Skeletal muscle satellite cell (primary cell): ENCODE measurements at regions not wholly inside any gene's neighbourhood (a gene's known extent, or its start where the extent isn't known, plus 50 kb on each side); places are given as distances from the start of the nearest gene placed in this dataset.

Experiments
- H3K27me3 ChIP-seq: 2 replicates; pipeline ENCODE4 v1.7.0; 2013; ENCODE audit warnings: low read length; ENCODE audit not compliant: control insufficient read depth, insufficient read depth
- H3K36me3 ChIP-seq: 2 replicates; pipeline ENCODE4 v1.7.0; 2013; ENCODE audit warnings: mild to moderate bottlenecking, control low read depth, low read length; ENCODE audit not compliant: insufficient read depth
- H3K4me1 ChIP-seq: 2 replicates; pipeline ENCODE4 v1.7.0; 2013; ENCODE audit warnings: low read length; ENCODE audit not compliant: control insufficient read depth, insufficient read depth
- H3K4me2 ChIP-seq: 2 replicates; pipeline ENCODE4 v1.7.0; 2013; ENCODE audit warnings: mild to moderate bottlenecking, low read length
- H3K4me3 ChIP-seq: 2 replicates; pipeline ENCODE4 v1.7.0; 2013; ENCODE audit warnings: low read length
- H3K9ac ChIP-seq: 2 replicates; pipeline ENCODE4 v1.7.0; 2013; ENCODE audit warnings: mild to moderate bottlenecking, low read depth, low read length, moderate library complexity
- H3K9me3 ChIP-seq: replicated peaks from 2 replicates; pipeline ENCODE4 v1.7.0; 2013; ENCODE audit warnings: mild to moderate bottlenecking, control low read depth, low read length

DNA sequence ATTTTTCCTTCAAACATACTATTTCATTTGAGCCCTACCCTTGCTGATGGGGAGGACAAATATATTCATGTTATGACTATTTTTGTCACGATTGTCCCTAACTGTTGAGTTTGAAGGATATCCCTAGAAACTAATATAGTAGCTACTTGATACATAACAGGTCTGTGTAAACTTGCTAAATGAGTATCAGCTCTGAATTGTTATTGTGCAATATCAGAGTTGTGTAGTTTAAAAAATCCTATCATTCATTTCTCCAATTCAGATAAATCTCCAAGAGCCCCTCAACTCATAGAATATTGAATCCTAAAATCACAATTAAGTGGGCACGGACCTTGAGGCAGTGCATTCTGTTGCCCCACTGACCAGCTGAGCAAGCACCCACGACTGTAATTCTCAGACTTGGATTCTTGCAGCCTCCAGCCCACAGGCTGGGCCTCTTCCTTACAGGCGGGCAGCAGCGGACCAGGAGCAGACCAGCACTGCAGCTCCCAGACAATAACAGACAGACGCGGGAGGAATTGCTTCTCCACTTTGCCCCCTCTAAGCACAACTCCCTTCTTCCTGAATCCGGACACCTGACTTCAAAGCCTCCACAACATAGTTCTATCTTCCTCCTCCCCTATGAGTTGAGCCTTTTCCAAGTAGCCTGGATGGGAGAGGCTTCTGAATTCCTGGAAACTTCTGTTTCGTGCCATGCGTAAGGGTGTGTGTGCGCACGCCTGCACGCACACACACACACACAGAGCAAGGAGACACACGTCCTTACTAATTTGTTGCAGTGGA is 337.6 kb upstream of the ARGLU1 start:
- no peaks in the 10 kb centered on the region for H3K36me3 ChIP-seq
- no peak overlapping the region for H3K4me3 ChIP-seq
- no peak overlapping the region for H3K9ac ChIP-seq
- H3K9me3 ChIP-seq, result no peaks in the 10 kb centered on the region
- no peak overlapping the region for H3K4me2 ChIP-seq
- H3K4me1 ChIP-seq, result no peaks in the 10 kb centered on the region
- no peaks in the 10 kb centered on the region for H3K27me3 ChIP-seq

DNA sequence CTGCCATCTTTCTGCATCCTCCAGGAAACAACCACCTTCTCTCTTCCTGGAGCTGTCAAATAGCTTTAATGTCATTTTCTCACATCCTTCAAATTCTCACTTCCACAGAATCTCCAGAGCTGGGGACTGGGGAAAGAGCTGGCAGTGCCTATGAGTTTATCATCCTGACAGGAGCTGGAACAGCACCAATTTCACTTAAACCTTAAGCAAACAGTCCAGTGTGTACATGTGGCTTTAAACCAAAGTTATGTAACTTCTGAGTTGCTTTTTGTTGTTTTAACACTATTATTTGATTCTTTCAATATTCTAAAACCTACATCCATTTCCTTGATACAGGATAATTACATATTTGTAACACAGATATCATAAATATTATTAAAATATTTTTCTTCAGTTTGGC is 331.5 kb upstream of the ARGLU1 start:
- no peaks in the 10 kb centered on the region for H3K9me3 ChIP-seq
- H3K4me3 ChIP-seq, result no peak overlapping the region
- no peaks in the 10 kb centered on the region for H3K4me1 ChIP-seq
- no peaks in the 10 kb centered on the region for H3K27me3 ChIP-seq
- no peak overlapping the region for H3K9ac ChIP-seq
- no peak overlapping the region for H3K4me2 ChIP-seq
- H3K36me3 ChIP-seq, result no peaks in the 10 kb centered on the region

DNA sequence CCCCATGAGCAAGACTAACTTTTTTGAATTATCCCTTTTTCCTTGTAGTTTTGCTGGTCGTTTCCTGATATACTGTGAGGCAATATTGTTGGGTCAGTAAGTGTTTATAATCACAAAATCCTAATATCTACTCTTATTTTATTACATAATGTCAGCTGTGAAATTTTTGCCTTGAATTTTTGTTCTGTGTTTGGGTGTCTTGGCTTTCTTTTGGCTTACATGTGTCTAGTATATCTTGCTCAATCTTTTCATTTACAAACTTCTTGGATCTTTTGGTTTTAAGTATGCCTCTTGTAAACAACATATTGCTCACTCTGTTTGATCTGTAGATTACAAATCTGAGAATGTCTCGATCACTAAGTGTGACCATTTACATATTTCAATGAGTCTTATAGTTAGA is 330.3 kb upstream of the ARGLU1 start:
- Histone ChIP-seq H3K4me1 (no peaks in the 10 kb centered on the region), H3K9me3 (no peaks in the 10 kb centered on the region), H3K36me3 (no peaks in the 10 kb centered on the region), H3K9ac (no peak overlapping the region), H3K4me3 (no peak overlapping the region), H3K4me2 (no peak overlapping the region), H3K27me3 (no peaks in the 10 kb centered on the region)

DNA sequence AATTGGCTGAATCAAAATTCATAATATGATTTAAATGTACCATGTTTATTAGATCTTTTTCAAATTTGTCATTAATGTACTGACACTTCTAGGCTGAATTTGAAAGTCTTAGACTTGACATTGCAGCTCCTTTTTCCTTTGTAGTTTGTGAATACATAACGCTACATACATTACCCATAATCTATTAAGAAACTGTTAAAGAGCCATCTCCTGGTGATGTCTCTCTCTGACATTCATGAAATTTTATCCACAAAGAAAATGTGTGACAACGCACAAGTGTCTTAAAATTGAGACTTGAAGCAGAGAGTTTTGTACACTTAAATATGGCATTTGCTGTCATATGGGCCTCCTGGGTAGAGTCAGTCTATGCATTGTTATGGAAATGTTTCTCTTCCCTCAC is 320.2 kb upstream of the ARGLU1 start:
- Histone ChIP-seq H3K9me3 (no peaks in the 10 kb centered on the region), H3K9ac (no peak overlapping the region), H3K4me2 (no peak overlapping the region), H3K27me3 (no peaks in the 10 kb centered on the region), H3K4me1 (no peaks in the 10 kb centered on the region), H3K36me3 (no peaks in the 10 kb centered on the region), H3K4me3 (no peak overlapping the region)

DNA sequence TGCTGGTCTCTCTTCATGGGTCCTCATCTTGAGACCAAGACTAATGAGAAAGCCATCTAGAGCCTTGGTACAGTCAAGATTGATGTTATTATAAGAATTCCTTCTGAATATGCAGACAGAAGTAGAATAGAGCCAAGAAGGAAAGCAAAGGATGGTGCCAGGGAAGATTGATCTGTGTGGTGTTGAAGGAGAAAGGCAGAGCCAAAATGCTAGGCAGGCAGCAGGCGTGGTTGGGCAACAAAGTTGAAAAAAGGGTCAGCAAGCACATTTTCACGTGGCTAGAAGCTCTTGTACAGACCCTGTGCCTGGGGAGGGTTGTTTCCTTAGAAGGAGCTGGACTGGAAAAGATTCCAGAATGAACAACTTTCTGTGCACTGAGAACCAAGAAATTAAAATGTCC is 319.7 kb upstream of the ARGLU1 start:
- Histone ChIP-seq H3K36me3 (no peaks in the 10 kb centered on the region), H3K4me3 (no peak overlapping the region), H3K9ac (no peak overlapping the region), H3K4me1 (no peaks in the 10 kb centered on the region), H3K27me3 (no peaks in the 10 kb centered on the region), H3K9me3 (no peaks in the 10 kb centered on the region), H3K4me2 (no peak overlapping the region)

DNA sequence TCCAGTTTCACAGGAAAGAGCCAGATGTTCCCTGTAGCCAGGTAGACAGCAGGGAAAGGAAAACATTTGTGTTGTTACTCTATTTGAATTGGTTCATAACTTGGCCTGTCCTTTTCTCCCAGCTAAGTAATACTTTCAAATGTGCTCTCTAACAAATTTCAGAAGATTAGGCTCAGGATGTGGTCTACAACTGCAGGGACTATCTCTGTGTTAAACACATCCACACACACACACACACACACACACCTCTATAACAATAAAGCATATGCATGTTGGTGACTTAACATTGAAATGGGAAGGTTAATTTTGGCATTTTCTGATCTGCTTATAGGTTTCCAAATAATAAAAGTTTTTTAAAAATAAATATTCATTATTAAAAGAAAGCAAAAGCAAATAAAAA is 316.0 kb upstream of the ARGLU1 start:
- H3K4me2 ChIP-seq, result no peak overlapping the region
- no peaks in the 10 kb centered on the region for H3K4me1 ChIP-seq
- no peak overlapping the region for H3K4me3 ChIP-seq
- no peak overlapping the region for H3K9ac ChIP-seq
- H3K9me3 ChIP-seq, result no peaks in the 10 kb centered on the region
- H3K36me3 ChIP-seq, result no peaks in the 10 kb centered on the region
- H3K27me3 ChIP-seq, result no peaks in the 10 kb centered on the region

DNA sequence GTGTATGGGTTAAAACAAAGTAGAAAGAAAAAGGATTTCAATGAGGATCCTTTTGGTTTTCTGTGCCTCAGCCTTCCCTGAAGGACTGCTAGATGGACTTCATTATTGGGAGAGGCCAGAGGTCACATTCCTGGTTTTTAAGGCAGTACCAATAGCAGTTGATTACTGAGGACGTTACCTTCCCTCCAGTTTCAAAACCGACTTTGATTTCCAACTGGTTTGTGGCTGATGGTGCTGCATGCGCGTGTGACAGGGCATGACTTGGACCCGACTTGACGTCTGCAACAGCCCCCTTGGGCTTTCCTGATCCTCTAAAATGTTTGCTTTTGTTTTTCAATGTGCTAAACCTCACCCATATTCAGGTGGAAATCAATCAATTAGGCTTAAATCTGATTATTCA is 314.3 kb upstream of the ARGLU1 start:
- Histone ChIP-seq H3K27me3 (no peaks in the 10 kb centered on the region), H3K36me3 (no peaks in the 10 kb centered on the region), H3K9ac (no peak overlapping the region), H3K4me2 (no peak overlapping the region), H3K4me1 (no peaks in the 10 kb centered on the region), H3K9me3 (no peaks in the 10 kb centered on the region), H3K4me3 (no peak overlapping the region)

DNA sequence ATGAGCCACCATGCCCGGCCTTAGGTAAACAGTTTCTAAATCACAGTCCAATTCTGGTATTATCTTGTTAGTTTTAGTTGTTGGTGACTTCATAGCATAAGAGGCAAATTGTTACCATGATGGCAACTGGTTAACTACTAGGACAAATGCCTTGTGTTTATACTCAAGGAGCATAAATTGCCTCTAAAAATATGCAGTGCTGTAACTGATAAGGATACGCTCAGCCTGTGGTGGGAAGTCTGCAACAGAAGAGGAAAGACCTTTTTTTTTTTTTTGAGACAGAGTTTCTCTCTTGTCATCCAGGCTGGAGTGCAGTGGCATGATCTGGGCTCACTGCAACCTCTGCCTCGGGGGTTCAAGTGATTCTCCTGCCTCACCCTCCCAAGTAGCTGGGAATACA is 311.9 kb upstream of the ARGLU1 start:
- H3K4me1 ChIP-seq, result no peaks in the 10 kb centered on the region
- H3K9me3 ChIP-seq, result no peaks in the 10 kb centered on the region
- no peak overlapping the region for H3K9ac ChIP-seq
- H3K4me3 ChIP-seq, result no peak overlapping the region
- H3K27me3 ChIP-seq, result no peaks in the 10 kb centered on the region
- no peaks in the 10 kb centered on the region for H3K36me3 ChIP-seq
- H3K4me2 ChIP-seq, result no peak overlapping the region

DNA sequence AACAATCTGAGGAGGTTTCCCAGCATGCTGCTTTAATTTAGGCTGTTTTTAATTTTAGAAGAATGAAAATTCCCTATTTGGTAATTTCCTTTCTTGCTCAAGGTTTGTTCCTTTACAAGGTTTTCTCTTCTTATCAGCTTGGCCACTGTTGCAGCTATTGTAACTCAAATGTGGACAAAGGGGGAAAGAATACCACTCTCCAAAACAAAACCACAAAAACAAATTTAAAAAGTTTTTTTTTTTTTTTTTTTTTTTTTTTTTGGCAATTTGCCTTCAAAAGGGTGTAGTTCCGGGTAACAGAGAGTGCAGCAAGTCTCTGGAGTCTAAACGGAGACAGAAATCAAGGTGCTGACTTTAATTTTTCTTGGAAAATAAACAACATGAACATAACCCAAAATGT is 306.4 kb upstream of the ARGLU1 start:
- H3K9ac ChIP-seq, result no peak overlapping the region
- H3K4me3 ChIP-seq, result no peak overlapping the region
- H3K27me3 ChIP-seq, result no peaks in the 10 kb centered on the region
- H3K4me1 ChIP-seq, result no peaks in the 10 kb centered on the region
- H3K4me2 ChIP-seq, result no peak overlapping the region
- H3K9me3 ChIP-seq, result no peaks in the 10 kb centered on the region
- no peaks in the 10 kb centered on the region for H3K36me3 ChIP-seq

DNA sequence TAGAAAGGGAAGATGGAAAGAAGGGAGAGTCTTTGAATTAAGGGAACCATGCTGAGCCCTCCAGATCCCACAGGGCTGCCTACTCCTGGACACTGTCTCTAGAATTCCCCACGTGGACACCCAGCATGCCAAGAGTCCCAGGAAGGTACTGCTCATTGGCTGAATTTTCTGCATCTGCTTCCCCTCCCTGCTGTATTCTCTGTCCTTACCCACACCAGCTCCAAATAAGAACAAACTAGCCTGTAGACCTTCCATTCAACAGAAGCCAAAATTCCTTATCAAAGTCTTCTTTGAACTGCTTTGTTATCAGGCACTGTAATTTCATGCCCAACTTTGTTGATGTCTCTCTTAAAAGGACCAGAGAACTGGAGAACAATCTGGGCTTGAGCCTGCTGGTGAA is 305.9 kb upstream of the ARGLU1 start:
- no peaks in the 10 kb centered on the region for H3K27me3 ChIP-seq
- H3K9me3 ChIP-seq, result no peaks in the 10 kb centered on the region
- no peaks in the 10 kb centered on the region for H3K36me3 ChIP-seq
- no peak overlapping the region for H3K9ac ChIP-seq
- H3K4me3 ChIP-seq, result no peak overlapping the region
- H3K4me1 ChIP-seq, result no peaks in the 10 kb centered on the region
- H3K4me2 ChIP-seq, result no peak overlapping the region

DNA sequence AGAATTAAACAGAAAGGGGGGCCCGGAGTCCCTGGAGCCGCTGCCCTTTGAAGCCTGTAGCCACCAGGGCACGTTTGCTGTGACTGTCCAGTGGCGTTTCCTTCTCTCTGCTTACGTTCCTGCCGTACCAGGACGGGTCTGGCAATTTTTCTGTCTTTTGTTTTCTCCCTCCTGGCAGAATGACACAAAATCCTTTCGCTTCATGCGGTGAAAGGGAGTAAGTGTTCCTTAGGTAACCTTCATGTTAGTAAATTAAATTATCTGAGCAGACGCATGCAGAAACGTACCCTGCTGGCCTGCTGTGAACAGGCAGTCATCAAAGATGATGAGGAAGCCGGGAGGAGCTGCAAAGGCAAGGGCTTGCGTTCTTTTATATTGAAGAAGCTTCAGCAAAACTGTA is 299.3 kb upstream of the ARGLU1 start:
- Histone ChIP-seq H3K9ac (no peak overlapping the region), H3K4me1 (no peaks in the 10 kb centered on the region), H3K4me2 (peak overlapping the region; percentile 43), H3K4me3 (no peak overlapping the region), H3K36me3 (no peaks in the 10 kb centered on the region), H3K9me3 (no peaks in the 10 kb centered on the region), H3K27me3 (no peaks in the 10 kb centered on the region)

DNA sequence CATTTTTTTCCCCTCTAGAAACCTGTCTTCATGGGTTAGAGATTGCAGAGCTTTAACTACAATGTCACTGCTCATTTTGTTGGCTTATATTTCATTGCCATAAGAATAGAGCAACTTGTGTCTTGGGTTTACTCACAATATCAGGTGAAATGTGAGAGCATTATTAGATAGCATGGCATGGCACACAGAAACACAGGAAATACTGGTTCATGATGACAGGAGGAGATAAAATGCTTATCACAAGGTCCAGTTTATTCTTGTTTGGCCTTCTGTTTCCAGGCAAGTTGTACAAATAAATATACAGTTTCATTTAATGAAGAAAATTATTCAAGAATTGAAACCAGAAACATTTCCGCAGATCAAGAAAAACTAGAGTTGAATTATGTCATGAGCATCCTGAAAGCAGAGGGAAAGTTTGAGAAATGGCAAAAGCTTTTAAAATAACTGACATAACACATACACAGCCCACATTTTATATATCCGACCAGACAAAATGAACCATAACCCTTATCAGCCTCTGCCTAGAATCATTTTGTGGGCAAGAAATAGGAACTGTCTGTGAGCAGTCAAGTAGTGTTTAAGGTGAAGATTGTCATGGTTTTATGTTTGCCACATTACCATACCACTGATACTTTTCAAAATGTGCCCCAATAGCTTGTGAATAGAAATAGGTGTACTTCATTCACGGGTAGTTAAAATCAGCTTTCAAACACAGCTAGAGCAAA is 297.9 kb upstream of the ARGLU1 start:
- H3K4me2 ChIP-seq, result no peak overlapping the region
- no peaks in the 10 kb centered on the region for H3K9me3 ChIP-seq
- H3K9ac ChIP-seq, result no peak overlapping the region
- H3K27me3 ChIP-seq, result no peaks in the 10 kb centered on the region
- no peak overlapping the region for H3K4me3 ChIP-seq
- H3K4me1 ChIP-seq, result no peaks in the 10 kb centered on the region
- H3K36me3 ChIP-seq, result no peaks in the 10 kb centered on the region
